ENCODE measurements at regions not wholly inside any gene's neighbourhood (a gene's known extent, or its start where the extent isn't known, plus 50 kb on each side); places are given as distances from the start of the nearest gene placed in this dataset.

- ChIA-PET POLR2A (no interaction called here), CTCF (no interaction called here)
- Histone ChIP-seq H3K4me3 (ENCODE audit: low read depth, low read length) (no peak overlapping the region), H3K27ac (ENCODE audit: low read depth, low read length) (no peak overlapping the region), H3K9me3 (ENCODE audit: control insufficient read depth, insufficient read depth, low read length) (no peaks in the 10 kb centered on the region), H3K27me3 (ENCODE audit: control insufficient read depth, insufficient read depth, low read length) (no peaks in the 10 kb centered on the region)
- DNase-seq (ENCODE audit: low read depth, low spot score) = no peak
- TF ChIP-seq, protein P1, sequence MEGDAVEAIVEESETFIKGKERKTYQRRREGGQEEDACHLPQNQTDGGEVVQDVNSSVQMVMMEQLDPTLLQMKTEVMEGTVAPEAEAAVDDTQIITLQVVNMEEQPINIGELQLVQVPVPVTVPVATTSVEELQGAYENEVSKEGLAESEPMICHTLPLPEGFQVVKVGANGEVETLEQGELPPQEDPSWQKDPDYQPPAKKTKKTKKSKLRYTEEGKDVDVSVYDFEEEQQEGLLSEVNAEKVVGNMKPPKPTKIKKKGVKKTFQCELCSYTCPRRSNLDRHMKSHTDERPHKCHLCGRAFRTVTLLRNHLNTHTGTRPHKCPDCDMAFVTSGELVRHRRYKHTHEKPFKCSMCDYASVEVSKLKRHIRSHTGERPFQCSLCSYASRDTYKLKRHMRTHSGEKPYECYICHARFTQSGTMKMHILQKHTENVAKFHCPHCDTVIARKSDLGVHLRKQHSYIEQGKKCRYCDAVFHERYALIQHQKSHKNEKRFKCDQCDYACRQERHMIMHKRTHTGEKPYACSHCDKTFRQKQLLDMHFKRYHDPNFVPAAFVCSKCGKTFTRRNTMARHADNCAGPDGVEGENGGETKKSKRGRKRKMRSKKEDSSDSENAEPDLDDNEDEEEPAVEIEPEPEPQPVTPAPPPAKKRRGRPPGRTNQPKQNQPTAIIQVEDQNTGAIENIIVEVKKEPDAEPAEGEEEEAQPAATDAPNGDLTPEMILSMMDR (IDR thresholded peaks at IDR 0.05; ENCODE audit: low read depth, low read length) = no peak
These were observed 82.1 kb upstream of the GGTLC1 start for GRCh38 chr20:24070679-24071078.

GRCh38 chr20:24066076-24066700 lies 77.6 kb upstream of the GGTLC1 start:
- H3K9me3 ChIP-seq (ENCODE audit: control insufficient read depth, insufficient read depth, low read length) = no peaks in the 10 kb centered on the region
- CTCF ChIA-PET = no interaction called here
- H3K27me3 ChIP-seq (ENCODE audit: control insufficient read depth, insufficient read depth, low read length) = no peaks in the 10 kb centered on the region
- POLR2A ChIA-PET = no interaction called here
- H3K27ac ChIP-seq (ENCODE audit: low read depth, low read length) = no peak overlapping the region
- no peak for DNase-seq (ENCODE audit: low read depth, low spot score)
- TF ChIP-seq, protein P1 (IDR thresholded peaks at IDR 0.05; ENCODE audit: low read depth, low read length) = no peak
- H3K4me3 ChIP-seq (ENCODE audit: low read depth, low read length) = no peak overlapping the region

DNA sequence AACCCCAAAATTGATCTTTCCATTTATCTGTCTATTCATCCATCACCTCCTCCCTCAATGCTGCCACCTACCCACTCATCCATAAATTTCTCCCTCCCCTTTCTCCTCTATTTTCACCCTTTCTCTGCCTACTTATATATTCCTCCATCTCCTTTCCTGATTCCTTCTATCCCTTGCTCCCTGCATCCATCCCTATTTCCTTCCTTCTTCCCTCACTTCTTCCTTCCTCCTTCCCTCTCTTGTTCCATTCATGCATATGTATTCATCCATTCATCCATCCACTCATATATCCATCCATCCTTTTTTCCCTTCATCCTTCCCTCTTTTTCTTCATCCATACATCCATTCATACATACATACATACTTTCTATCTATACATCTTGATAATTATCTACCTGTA lies 76.3 kb upstream of the GGTLC1 start:
- H3K4me3 ChIP-seq (ENCODE audit: low read depth, low read length) = no peak overlapping the region
- DNase-seq (ENCODE audit: low read depth, low spot score) = no peak
- no peaks in the 10 kb centered on the region for H3K27me3 ChIP-seq (ENCODE audit: control insufficient read depth, insufficient read depth, low read length)
- CTCF ChIA-PET = no interaction called here
- POLR2A ChIA-PET = no interaction called here
- H3K9me3 ChIP-seq (ENCODE audit: control insufficient read depth, insufficient read depth, low read length) = peaks cover 2% of the 10 kb centered on the region; the same call in 1 of the 2 replicates
- TF ChIP-seq, protein P1 (IDR thresholded peaks at IDR 0.05; ENCODE audit: low read depth, low read length) = no peak
- no peak overlapping the region for H3K27ac ChIP-seq (ENCODE audit: low read depth, low read length)

- no peaks in the 10 kb centered on the region for H3K27me3 ChIP-seq (ENCODE audit: control insufficient read depth, insufficient read depth, low read length)
- DNase-seq (ENCODE audit: low read depth, low spot score) = no peak
- ChIA-PET POLR2A (no interaction called here), CTCF (no interaction called here)
- H3K4me3 ChIP-seq (ENCODE audit: low read depth, low read length) = no peak overlapping the region
- no peak overlapping the region for H3K27ac ChIP-seq (ENCODE audit: low read depth, low read length)
- TF ChIP-seq, protein P1 (IDR thresholded peaks at IDR 0.05; ENCODE audit: low read depth, low read length) = no peak
- peaks cover 2% of the 10 kb centered on the region; the same call in 1 of the 2 replicates for H3K9me3 ChIP-seq (ENCODE audit: control insufficient read depth, insufficient read depth, low read length)
These were observed 75.5 kb upstream of the GGTLC1 start for GRCh38 chr20:24064092-24064491.

- CTCF ChIA-PET = no interaction called here
These were observed 74.5 kb upstream of the GGTLC1 start for GRCh38 chr20:24063100-24063499.

More at GRCh38 chr20:24063100-24063499, 74.5 kb upstream of the GGTLC1 start:
- H3K4me3 ChIP-seq (ENCODE audit: low read depth, low read length) = no peak overlapping the region
- DNase-seq (ENCODE audit: low read depth, low spot score) = no peak
- TF ChIP-seq, protein P1 (IDR thresholded peaks at IDR 0.05; ENCODE audit: low read depth, low read length) = no peak
- H3K27ac ChIP-seq (ENCODE audit: low read depth, low read length) = no peak overlapping the region
- H3K27me3 ChIP-seq (ENCODE audit: control insufficient read depth, insufficient read depth, low read length) = no peaks in the 10 kb centered on the region
- H3K9me3 ChIP-seq (ENCODE audit: control insufficient read depth, insufficient read depth, low read length) = peaks cover 2% of the 10 kb centered on the region; the same call in 1 of the 2 replicates
- POLR2A ChIA-PET = no interaction called here
